ENCODE measurements at regions not wholly inside any gene's neighbourhood (a gene's known extent, or its start where the extent isn't known, plus 50 kb on each side); places are given as distances from the start of the nearest gene placed in this dataset.
"Not testable (repeated sequence)": the region's sequence is repeated elsewhere in the genome, so short reads cannot be mapped to it uniquely, and the experiment has no call there.

DNA sequence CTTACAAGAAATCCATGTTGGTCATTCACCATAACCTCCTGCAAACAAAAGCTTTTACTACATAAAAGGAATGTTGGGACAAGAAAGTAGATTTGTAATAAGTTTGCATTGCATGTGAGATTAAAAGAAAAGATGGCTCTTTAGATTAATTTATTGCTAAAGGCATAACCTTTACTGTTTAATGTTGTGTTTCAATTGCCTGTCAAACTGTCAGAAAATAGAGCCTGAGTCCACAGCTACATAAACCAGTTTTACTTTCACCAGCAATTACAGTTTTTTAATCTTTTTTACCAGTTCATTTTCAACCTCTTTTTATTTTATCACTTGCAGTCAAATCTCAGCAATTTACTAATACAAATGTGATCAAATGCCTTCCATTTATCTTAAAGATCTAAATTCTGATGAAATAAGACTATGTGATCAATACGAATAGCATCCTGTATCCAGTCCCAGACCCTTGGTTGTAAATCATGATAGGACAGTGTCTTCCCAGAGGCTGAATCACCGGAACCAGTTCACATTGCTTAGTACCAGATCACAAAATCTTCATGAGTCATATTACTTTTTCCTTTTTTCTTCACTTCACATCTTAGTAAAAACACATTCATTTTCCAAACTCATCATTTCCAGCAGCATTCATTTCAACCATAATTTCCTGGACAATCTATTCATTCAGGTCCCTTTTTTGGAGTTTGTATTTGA, 95.4 kb upstream of the FRG1 start:
- DNase-seq: no peak

GRCh38 chr4:189846094-189846493, 94.6 kb upstream of the FRG1 start:
- not testable (repeated sequence) for DNase-seq

DNA sequence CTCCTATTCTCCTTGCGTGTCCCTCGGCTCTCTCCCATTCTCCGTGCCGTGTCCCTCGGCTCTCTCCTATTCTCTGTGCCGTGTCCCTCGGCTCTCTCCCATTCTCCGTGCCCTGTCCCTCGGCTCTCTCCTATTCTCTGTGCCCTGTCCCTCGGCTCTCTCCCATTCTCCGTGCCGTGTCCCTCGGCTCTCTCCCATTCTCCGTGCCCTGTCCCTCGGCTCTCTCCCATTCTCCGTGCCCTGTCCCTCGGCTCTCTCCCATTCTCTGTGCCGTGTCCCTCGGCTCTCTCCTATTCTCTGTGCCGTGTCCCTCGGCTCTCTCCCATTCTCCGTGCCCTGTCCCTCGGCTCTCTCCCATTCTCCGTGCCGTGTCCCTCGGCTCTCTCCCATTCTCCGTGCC, 94.1 kb upstream of the FRG1 start:
- peak in 1 of 5 experiments; percentile 11 for DNase-seq

GRCh38 chr4:189848672-189849071, 92.0 kb upstream of the FRG1 start:
- DNase-seq: not testable (repeated sequence)

GRCh38 chr4:189850239-189850856, 90.3 kb upstream of the FRG1 start:
- DNase-seq: no peak

DNA sequence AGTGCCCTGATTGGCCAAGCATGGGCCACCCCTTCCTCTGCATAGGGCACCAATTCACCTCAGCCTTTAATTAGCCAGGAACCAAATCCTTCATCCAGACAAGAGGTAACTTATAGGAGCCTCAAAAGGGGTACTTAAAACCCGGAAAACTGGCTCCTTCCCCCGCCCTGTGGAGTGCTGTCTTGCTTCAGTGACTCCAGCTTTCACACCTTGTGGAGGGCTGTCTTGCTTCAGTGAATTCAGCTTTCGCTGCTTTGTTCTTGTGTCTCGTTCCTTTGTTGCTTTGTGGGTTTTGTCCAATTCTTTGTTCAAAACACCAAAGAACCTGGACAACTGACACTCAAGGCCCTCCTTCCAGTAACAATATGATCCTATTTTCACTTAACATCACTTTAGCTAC, 82.2 kb upstream of the FRG1 start:
- DNase-seq: no peak

GRCh38 chr4:189861101-189861500, 79.6 kb upstream of the FRG1 start:
- DNase-seq: no peak

DNA sequence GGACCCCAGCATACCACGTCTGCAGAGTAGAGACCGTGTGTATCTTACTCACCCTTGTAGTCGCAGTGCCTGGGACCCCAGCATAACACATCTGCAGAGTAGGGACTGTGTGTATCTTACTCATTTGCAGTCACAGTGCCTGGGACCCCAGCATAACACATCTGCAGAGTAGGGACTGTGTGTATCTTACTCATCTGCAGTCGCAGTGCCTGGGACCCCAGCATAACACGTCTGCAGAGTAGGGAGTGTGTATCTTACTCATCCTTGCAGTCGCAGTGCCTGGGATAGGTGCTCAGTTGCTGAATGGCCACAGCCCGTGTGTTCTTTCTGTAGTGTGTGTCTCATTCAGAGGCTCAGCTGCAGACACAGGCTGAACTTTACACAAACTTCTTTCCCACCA, 71.4 kb upstream of the FRG1 start:
- no peak for DNase-seq

DNA sequence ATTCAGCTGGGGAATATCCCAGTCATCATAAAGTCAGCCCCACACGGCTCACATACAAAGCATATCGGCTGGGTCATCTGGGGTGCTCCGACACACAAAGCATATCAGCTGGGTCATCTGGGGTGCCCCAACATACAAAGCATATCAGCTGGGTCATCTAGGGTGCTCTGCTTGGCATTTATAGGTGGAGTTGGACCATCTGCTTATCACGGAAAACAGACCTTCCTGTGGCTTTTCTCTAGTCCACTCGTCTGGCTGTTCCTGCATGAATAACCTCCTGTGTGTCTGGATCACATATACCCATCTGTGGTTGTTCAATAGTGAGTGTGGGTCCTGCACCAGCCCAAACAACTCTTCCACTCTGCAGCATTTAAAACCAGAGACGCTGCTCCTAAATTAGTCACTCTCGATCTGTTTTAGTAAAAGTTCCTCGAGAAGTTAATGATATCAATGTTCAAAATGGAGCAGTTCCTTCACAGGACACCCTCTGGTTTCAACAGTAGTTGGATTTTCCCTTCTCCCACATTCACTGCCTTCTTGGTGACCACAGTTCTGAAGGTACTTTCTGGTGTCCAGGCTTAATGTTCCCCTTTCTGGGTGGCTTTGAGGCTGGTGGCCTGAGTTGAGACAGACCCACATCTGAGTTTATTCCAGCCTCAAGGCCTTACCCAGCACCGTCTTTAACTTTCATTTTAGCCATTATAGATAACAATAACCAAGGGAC, 70.0 kb upstream of the FRG1 start:
- DNase-seq: no peak

GRCh38 chr4:189874591-189874990, 66.1 kb upstream of the FRG1 start:
- no peak for DNase-seq

DNA sequence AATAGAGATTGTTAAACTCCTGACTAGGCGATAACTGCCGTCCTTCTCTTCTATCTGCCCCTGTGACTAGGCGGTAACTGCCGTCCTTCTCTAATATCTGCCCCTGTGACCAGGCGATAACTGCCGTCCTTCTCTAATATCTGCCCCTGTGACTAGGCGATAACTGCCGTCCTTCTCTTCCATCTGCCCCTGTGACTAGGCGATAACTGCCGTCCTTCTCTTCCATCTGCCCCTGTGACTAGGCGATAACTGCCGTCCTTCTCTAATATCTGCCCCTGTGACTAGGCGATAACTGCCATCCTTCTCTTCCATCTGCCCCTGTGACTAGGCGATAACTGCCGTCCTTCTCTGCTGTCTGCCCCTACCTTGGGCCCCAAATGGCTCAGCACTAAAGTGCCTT, 59.5 kb upstream of the FRG1 start:
- peak in 2 of 5 experiments; percentile 7 to 36 for DNase-seq

DNA sequence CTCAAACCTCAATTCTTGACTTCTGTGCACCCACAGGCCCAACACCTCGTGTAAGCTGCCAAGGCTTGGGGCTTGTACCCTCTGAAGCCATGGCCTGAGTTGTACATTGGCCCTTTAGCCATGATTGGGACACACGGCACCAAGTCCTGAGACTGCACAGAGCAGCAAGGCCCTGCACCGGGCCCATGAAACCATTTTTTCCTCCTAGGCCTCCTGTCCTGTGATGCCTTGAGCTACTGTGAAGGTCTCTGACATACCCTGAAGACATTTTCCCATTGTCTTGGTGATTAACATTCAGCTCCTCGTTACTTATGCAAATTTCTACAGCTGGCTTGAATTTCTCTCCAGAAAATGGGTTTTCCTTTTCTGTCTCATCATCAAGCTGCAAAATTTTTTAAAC, 52.3 kb upstream of the FRG1 start:
- DNase-seq: not testable (repeated sequence)

Measured in T-helper 2 cell (primary cell).